ENCODE measurements at regions not wholly inside any gene's neighbourhood (a gene's known extent, or its start where the extent isn't known, plus 50 kb on each side); places are given as distances from the start of the nearest gene placed in this dataset.
"Not testable (repeated sequence)": the region's sequence is repeated elsewhere in the genome, so short reads cannot be mapped to it uniquely, and the experiment has no call there.

GRCh38 chr9:81047280-81047679 is 642.1 kb downstream of the TLE1 start:
- Histone ChIP-seq H3K9me3 (replicated peaks; ENCODE audit: low read length) (no peaks in the 10 kb centered on the region), H3K4me2 (ENCODE audit: low read length) (no peak overlapping the region), H3K27me3 (ENCODE audit: control insufficient read depth, insufficient read depth, low read length) (no peaks in the 10 kb centered on the region), H3K36me3 (ENCODE audit: insufficient read depth, low read length) (no peaks in the 10 kb centered on the region), H3K9ac (ENCODE audit: low read depth, low read length) (no peak overlapping the region), H3K4me1 (ENCODE audit: control insufficient read depth, insufficient read depth, low read length) (no peaks in the 10 kb centered on the region), H3K4me3 (ENCODE audit: low read length) (no peak overlapping the region)

- H3K9me3 ChIP-seq (replicated peaks; ENCODE audit: low read length) = no peaks in the 10 kb centered on the region
- H3K4me2 ChIP-seq (ENCODE audit: low read length) = no peak overlapping the region
- H3K27me3 ChIP-seq (ENCODE audit: control insufficient read depth, insufficient read depth, low read length) = no peaks in the 10 kb centered on the region
- H3K4me1 ChIP-seq (ENCODE audit: control insufficient read depth, insufficient read depth, low read length) = no peaks in the 10 kb centered on the region
- H3K36me3 ChIP-seq (ENCODE audit: insufficient read depth, low read length) = no peaks in the 10 kb centered on the region
- no peak overlapping the region for H3K9ac ChIP-seq (ENCODE audit: low read depth, low read length)
- H3K4me3 ChIP-seq (ENCODE audit: low read length) = no peak overlapping the region
Measured at GRCh38 chr9:81045658-81046057, 643.7 kb downstream of the TLE1 start.

GRCh38 chr9:81037889-81038288 is 651.5 kb downstream of the TLE1 start:
- no peaks in the 10 kb centered on the region for H3K36me3 ChIP-seq (ENCODE audit: insufficient read depth, low read length)
- no peaks in the 10 kb centered on the region for H3K27me3 ChIP-seq (ENCODE audit: control insufficient read depth, insufficient read depth, low read length)
- no peak overlapping the region for H3K9ac ChIP-seq (ENCODE audit: low read depth, low read length)
- no peaks in the 10 kb centered on the region for H3K9me3 ChIP-seq (replicated peaks; ENCODE audit: low read length)
- H3K4me3 ChIP-seq (ENCODE audit: low read length) = no peak overlapping the region
- H3K4me1 ChIP-seq (ENCODE audit: control insufficient read depth, insufficient read depth, low read length) = peaks cover 16% of the 10 kb centered on the region
- H3K4me2 ChIP-seq (ENCODE audit: low read length) = no peak overlapping the region

GRCh38 chr9:81035601-81036000 is 653.7 kb downstream of the TLE1 start:
- Histone ChIP-seq H3K4me3 (ENCODE audit: low read length) (no peak overlapping the region), H3K27me3 (ENCODE audit: control insufficient read depth, insufficient read depth, low read length) (no peaks in the 10 kb centered on the region)

GRCh38 chr9:81035171-81035570 is 654.2 kb downstream of the TLE1 start:
- peak overlapping the region; percentile 53 for H3K4me2 ChIP-seq (ENCODE audit: low read length)
- H3K36me3 ChIP-seq (ENCODE audit: insufficient read depth, low read length) = no peaks in the 10 kb centered on the region
- no peaks in the 10 kb centered on the region for H3K27me3 ChIP-seq (ENCODE audit: control insufficient read depth, insufficient read depth, low read length)
- H3K9ac ChIP-seq (ENCODE audit: low read depth, low read length) = no peak overlapping the region
- H3K9me3 ChIP-seq (replicated peaks; ENCODE audit: low read length) = no peaks in the 10 kb centered on the region
- no peak overlapping the region for H3K4me3 ChIP-seq (ENCODE audit: low read length)
- peaks cover 32% of the 10 kb centered on the region for H3K4me1 ChIP-seq (ENCODE audit: control insufficient read depth, insufficient read depth, low read length)

More at GRCh38 chr9:81035601-81036000, 653.7 kb downstream of the TLE1 start:
- peak overlapping the region; percentile 53 for H3K4me2 ChIP-seq (ENCODE audit: low read length)
- H3K36me3 ChIP-seq (ENCODE audit: insufficient read depth, low read length) = no peaks in the 10 kb centered on the region
- H3K4me1 ChIP-seq (ENCODE audit: control insufficient read depth, insufficient read depth, low read length) = peaks cover 32% of the 10 kb centered on the region
- H3K9me3 ChIP-seq (replicated peaks; ENCODE audit: low read length) = no peaks in the 10 kb centered on the region
- H3K9ac ChIP-seq (ENCODE audit: low read depth, low read length) = no peak overlapping the region

- Histone ChIP-seq H3K27me3 (ENCODE audit: control insufficient read depth, insufficient read depth, low read length) (no peaks in the 10 kb centered on the region), H3K4me1 (ENCODE audit: control insufficient read depth, insufficient read depth, low read length) (peaks cover 43% of the 10 kb centered on the region), H3K9me3 (replicated peaks; ENCODE audit: low read length) (no peaks in the 10 kb centered on the region), H3K9ac (ENCODE audit: low read depth, low read length) (no peak overlapping the region), H3K36me3 (ENCODE audit: insufficient read depth, low read length) (no peaks in the 10 kb centered on the region), H3K4me2 (ENCODE audit: low read length) (no peak overlapping the region), H3K4me3 (ENCODE audit: low read length) (no peak overlapping the region)
Measured at GRCh38 chr9:81032831-81033230, 656.5 kb downstream of the TLE1 start.

- Histone ChIP-seq H3K4me1 (ENCODE audit: control insufficient read depth, insufficient read depth, low read length) (peaks cover 45% of the 10 kb centered on the region), H3K36me3 (ENCODE audit: insufficient read depth, low read length) (no peaks in the 10 kb centered on the region), H3K9ac (ENCODE audit: low read depth, low read length) (peak overlapping the region; percentile 38), H3K4me3 (ENCODE audit: low read length) (no peak overlapping the region), H3K27me3 (ENCODE audit: control insufficient read depth, insufficient read depth, low read length) (no peaks in the 10 kb centered on the region), H3K4me2 (ENCODE audit: low read length) (peak overlapping the region; percentile 13), H3K9me3 (replicated peaks; ENCODE audit: low read length) (no peaks in the 10 kb centered on the region)
Measured at GRCh38 chr9:81032030-81032572, 657.2 kb downstream of the TLE1 start.

- Histone ChIP-seq H3K9me3 (replicated peaks; ENCODE audit: low read length) (no peaks in the 10 kb centered on the region), H3K4me3 (ENCODE audit: low read length) (no peak overlapping the region), H3K36me3 (ENCODE audit: insufficient read depth, low read length) (no peaks in the 10 kb centered on the region), H3K4me2 (ENCODE audit: low read length) (no peak overlapping the region), H3K27me3 (ENCODE audit: control insufficient read depth, insufficient read depth, low read length) (no peaks in the 10 kb centered on the region), H3K9ac (ENCODE audit: low read depth, low read length) (peak overlapping the region; percentile 38), H3K4me1 (ENCODE audit: control insufficient read depth, insufficient read depth, low read length) (peaks cover 45% of the 10 kb centered on the region)
Measured at GRCh38 chr9:81031422-81032029, 657.8 kb downstream of the TLE1 start.

- peaks cover 38% of the 10 kb centered on the region for H3K4me1 ChIP-seq (ENCODE audit: control insufficient read depth, insufficient read depth, low read length)
- no peak overlapping the region for H3K9ac ChIP-seq (ENCODE audit: low read depth, low read length)
- no peak overlapping the region for H3K4me3 ChIP-seq (ENCODE audit: low read length)
- no peaks in the 10 kb centered on the region for H3K36me3 ChIP-seq (ENCODE audit: insufficient read depth, low read length)
- no peaks in the 10 kb centered on the region for H3K27me3 ChIP-seq (ENCODE audit: control insufficient read depth, insufficient read depth, low read length)
- H3K9me3 ChIP-seq (replicated peaks; ENCODE audit: low read length) = no peaks in the 10 kb centered on the region
- H3K4me2 ChIP-seq (ENCODE audit: low read length) = no peak overlapping the region
Measured at GRCh38 chr9:81030027-81030426, 659.3 kb downstream of the TLE1 start.

- H3K4me3 ChIP-seq (ENCODE audit: low read length) = no peak overlapping the region
- no peaks in the 10 kb centered on the region for H3K27me3 ChIP-seq (ENCODE audit: control insufficient read depth, insufficient read depth, low read length)
- peak overlapping the region; percentile 49 for H3K9ac ChIP-seq (ENCODE audit: low read depth, low read length)
- peaks cover 32% of the 10 kb centered on the region for H3K4me1 ChIP-seq (ENCODE audit: control insufficient read depth, insufficient read depth, low read length)
- H3K4me2 ChIP-seq (ENCODE audit: low read length) = peak overlapping the region; percentile 61
- H3K9me3 ChIP-seq (replicated peaks; ENCODE audit: low read length) = no peaks in the 10 kb centered on the region
- H3K36me3 ChIP-seq (ENCODE audit: insufficient read depth, low read length) = no peaks in the 10 kb centered on the region
Measured at GRCh38 chr9:81028504-81028903, 660.8 kb downstream of the TLE1 start.

GRCh38 chr9:81022177-81022576 is 667.2 kb downstream of the TLE1 start:
- peak overlapping the region; percentile 15 for H3K4me3 ChIP-seq (ENCODE audit: low read length)
- H3K4me1 ChIP-seq (ENCODE audit: control insufficient read depth, insufficient read depth, low read length) = peaks cover 9% of the 10 kb centered on the region

GRCh38 chr9:81014945-81015344 is 674.4 kb downstream of the TLE1 start:
- H3K4me2 ChIP-seq (ENCODE audit: low read length); H3K9ac ChIP-seq (ENCODE audit: low read depth, low read length); H3K4me1 ChIP-seq (ENCODE audit: control insufficient read depth, insufficient read depth, low read length); H3K36me3 ChIP-seq (ENCODE audit: insufficient read depth, low read length); H3K4me3 ChIP-seq (ENCODE audit: low read length); H3K27me3 ChIP-seq (ENCODE audit: control insufficient read depth, insufficient read depth, low read length); H3K9me3 ChIP-seq (replicated peaks; ENCODE audit: low read length): not testable (repeated sequence)

More at GRCh38 chr9:81022177-81022576, 667.2 kb downstream of the TLE1 start:
- peak overlapping the region; percentile 41 for H3K4me2 ChIP-seq (ENCODE audit: low read length)
- no peaks in the 10 kb centered on the region for H3K36me3 ChIP-seq (ENCODE audit: insufficient read depth, low read length)
- no peaks in the 10 kb centered on the region for H3K27me3 ChIP-seq (ENCODE audit: control insufficient read depth, insufficient read depth, low read length)
- peak overlapping the region; percentile 4 for H3K9ac ChIP-seq (ENCODE audit: low read depth, low read length)
- H3K9me3 ChIP-seq (replicated peaks; ENCODE audit: low read length) = no peaks in the 10 kb centered on the region
